DMS153 treated with DMSO at 0.1 percent for 48 hours (cell line): ENCODE measurements at regions not wholly inside any gene's neighbourhood (a gene's known extent, or its start where the extent isn't known, plus 50 kb on each side); places are given as distances from the start of the nearest gene placed in this dataset.
"Not testable (repeated sequence)": the region's sequence is repeated elsewhere in the genome, so short reads cannot be mapped to it uniquely, and the experiment has no call there.

Experiments used
- DNase-seq: peaks from one replicate; lab custom pipeline; 2025; ENCODE audit not compliant: unreplicated experiment; lab: John Stamatoyannopoulos, UW

DNA sequence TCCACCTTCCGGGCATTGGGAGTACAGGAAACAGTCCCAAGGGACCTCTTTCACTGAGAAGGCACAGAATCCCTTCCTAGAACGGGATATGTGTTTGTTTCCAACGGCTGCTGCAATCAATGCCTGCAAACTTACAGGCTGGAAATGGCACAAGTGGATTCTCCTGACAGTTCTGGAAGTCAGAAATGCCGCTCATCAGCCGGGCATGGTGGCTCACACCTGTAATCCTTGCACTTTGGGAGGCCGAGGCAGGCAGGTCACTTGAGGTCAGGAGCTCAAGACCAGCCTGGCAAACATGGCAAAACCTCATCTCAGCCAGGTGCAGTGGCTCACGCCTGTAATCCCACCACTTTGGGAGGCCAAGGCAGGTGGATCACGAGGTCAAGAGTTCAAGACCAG, 97.0 kb upstream of the FGF3 start:
- DNase-seq: not testable (repeated sequence)

DNA sequence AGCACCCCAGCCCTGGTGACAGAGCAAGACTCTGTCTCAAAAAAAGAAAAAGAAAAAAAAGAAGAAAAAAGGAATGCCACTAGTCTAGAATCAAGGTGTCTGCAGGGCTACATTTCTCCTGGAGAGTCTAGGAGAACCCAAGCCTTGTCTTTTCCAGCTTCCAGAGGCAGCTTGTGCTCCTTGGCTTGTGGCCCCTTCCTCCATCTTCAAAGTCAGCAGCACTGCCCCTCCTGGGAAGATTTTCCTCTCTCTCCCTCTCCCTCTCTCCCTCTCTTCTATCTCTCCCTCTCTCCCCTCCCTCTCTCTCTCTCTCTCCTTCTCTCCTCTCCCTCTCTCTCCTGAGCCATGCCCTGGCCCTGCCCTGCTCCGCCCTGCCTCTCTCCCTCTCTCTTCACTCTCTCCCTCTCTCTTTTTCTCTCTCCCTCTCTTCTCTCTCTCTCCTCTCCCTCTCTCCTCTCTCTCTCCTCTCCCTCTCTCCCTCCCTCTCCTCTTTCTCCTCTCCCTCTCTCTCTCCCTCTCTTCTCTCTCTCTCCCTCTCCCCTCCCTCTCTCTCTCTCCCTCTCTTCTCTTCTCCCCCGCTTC, 97.7 kb upstream of the FGF3 start:
- DNase-seq: no peak

DNA sequence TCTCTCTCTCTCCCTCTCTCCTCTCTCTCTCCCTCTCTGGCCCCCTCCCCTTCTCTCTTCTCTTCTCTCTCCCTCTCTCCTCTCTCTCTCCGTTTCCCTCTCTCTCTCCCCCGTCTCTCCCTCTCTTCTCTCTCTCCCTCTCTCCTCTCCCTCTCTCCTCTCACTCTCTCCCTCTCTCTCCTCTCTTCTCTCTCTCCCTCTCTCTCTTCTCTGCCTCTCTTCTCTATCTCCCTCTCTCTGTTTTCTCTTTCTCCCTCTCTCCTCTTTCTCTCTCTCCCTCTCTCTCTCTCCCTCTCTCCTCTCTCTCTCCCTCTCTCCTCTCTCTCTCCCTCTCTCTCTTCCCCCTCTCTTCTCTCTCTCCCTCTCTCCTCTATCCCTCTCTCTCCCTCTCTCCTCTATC, 98.3 kb upstream of the FGF3 start:
- DNase-seq: no peak

GRCh38 chr11:69918231-69918937, 99.2 kb upstream of the FGF3 start:
- no peak for DNase-seq

DNA sequence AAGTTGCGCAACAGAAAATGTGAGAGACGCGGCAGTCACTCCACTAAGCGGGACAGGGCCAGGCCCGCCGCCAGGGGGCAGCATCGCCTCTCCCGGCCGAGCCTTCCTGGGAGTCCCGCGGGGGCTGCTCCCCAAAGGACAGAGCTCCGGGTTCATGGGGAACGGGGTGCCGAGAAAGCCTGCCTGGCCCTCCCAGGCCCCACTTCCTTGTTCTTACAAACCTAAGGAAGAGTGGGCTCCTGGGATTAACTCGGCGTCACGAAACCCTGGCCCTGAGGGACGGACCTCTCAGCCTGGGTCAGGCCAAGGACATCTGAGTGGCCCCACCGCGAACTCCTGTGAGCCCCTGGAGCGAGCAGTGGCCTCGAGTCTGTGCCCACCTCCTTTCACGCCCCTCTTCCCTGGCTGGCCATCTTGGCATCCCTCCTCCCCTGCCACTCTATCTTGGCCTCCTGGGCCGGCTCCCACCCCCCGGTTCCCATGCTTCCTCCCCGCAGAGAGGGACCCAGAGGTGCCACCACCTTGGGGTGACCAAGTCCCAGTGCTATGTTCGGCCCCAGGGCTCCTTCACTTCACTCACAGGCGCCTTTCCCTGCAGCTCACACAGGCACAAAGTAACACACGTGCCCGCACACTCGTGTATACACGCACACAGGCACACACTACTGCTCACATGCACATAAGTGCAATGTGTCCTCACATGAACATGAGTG, 99.9 kb upstream of the FGF3 start:
- peak; percentile 11 for DNase-seq

- no peak for DNase-seq
Measured at GRCh38 chr11:69919659-69920344, 100.6 kb upstream of the FGF3 start.

GRCh38 chr11:69920345-69921127, 101.3 kb upstream of the FGF3 start:
- no peak for DNase-seq

DNA sequence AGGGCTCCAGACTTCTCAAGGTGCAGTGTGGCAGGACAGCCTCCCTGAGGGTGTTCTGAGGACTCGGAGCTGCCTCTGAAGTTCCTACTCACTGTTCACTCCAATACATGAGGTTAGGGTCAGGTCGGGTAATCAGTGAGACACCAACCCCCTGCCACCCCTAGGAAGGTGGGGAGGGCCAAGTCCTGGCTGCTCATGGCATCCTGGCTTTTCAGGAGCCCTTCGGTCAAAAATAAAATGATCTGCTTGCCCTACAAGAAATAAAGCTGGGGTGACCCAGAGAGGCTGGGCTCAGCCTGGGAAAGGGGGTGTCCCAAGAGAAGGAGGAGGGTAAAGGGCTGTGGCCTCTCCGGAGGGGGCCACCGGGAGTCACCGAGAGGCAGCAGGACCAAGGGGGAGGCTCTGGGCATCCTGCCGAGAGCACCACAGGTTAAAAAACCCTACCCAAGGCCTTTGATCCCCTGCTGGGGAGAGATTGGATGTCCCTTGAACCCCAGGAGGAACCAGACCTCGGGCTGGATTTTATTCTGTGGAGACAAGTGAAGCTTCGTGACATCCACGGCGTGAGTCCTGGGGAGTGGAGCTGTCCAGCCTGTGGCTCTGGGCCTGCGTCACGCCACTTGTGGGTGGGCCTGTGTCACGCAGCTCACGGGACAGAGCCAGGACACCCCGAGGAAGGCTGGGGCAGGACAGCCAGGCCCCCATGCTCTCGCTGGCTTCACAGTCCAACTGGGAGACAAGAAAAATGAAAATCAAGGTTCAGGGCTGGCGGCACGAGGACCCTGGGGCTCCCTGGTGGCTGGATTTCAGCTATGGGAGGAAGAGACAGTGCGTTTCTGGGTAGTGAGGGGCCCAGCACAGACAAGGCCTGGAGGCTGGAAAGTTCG, 102.2 kb upstream of the FGF3 start:
- no peak for DNase-seq

DNA sequence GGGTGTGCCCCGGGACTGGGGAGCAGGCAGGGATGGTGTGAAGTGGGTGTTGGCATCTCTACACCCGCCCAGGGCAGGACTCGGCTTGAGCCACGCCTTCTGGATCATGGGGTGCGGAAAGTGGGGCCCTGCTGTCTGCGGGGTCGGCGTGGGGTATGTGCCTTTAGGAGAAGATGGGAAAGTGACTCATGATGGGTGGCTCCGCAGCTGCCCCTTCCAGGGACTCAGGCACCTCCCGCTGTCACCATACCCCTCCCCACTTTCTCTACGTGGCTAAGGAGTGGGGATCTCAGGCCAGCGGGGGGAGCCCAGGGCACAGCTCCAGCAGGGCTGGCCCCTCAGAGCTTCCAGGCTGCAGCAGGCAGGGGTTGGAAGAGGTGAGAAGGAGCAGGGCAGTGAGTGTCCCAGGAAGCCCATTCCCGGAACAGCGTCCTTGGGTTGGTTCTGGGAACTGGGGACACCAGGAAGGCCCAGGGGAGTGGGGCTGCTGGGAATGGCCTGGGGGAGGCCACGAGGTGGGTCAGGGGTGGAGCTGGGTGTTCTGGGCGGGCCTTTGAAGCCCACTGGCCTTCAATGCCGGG, 102.9 kb upstream of the FGF3 start:
- DNase-seq: no peak

DNA sequence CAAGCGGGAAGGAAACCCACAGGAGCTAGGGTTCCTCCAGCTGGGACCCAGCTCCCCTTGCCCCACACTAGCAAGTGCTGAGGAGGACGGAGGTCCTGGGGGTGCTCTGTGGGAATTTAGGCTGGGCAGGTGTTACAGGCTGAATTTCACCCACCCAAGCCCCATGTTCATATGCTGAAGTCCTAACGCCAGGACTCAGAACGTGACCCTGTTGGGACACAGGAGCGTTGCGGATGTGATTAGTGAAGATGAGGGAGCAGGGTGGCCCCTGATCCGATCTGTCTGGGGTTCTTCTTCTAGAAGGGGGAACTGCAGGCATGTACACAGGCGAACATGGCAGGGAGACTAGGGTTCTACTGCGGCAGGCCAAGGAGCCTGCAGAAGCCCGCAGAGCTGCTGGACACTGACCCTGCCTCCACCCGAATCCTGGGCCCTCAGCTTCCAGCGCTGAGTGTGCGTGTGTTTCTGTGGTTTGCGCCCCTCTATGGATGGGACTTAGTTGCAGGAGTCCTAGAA, 103.4 kb upstream of the FGF3 start:
- no peak for DNase-seq

- DNase-seq: no peak
Measured at GRCh38 chr11:69923196-69923595, 104.0 kb upstream of the FGF3 start.

GRCh38 chr11:69923641-69924307, 104.6 kb upstream of the FGF3 start:
- DNase-seq: no peak

GRCh38 chr11:69924308-69925161, 105.3 kb upstream of the FGF3 start:
- DNase-seq: no peak

DNA sequence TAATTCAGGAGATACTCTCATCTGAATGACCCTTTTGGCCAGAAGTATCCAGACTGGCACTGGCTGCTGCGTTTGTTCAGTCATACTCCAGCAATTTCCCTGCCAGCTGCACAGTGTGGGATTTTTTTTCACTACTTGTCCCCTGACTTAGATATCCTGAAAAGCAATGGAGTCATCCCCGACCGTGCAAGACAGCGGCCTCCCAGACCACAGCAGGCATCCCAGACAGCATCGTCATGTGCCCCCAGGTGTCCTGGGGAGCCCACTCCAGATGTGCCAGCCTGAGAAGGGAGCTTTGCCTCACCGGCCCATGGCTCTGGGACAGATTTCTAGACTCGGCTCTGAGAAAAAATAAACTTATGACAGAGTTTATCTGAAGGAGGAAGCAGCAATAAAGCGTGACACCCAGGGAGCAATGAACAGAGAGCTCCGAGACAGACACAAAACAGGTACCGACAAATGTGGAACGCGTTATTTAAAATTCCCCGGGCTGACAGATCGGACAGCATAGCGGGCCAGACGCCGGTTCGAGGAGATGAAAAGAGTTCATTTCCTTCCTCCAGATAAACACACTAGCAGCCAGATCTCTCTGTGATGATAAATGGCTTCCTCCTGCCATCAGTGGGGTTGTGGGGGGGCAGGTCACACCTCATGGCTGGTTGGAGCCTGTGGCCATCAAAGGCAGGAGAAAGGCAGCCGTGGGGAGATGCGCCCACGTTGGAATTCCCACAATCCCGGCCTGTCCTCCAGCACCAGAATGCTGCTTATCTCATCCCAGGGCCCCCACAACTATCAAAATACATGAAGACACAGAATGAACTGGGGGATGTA, 106.4 kb upstream of the FGF3 start:
- DNase-seq: no peak

- DNase-seq: no peak
Measured at GRCh38 chr11:69926376-69927050, 107.3 kb upstream of the FGF3 start.

DNA sequence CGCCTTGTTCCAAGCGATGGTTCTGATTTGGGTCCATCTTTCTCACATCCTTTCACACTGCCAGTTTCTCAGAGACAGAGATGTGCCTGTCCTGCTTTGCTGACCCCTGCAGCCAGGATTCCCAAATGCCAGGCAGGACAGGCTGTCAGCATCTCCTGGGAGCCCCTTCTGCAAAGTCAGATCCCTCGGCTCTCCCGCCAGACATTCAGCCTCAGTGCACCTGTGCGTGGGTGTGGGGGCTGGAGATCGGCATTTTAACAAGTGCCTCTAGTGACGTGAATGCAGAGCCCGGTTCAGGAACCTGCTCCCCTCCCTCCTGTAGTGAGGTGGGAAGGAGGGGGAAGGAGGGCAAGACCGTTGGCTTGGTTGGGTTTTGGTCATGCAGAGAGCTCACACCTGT, 108.9 kb upstream of the FGF3 start:
- no peak for DNase-seq

DNA sequence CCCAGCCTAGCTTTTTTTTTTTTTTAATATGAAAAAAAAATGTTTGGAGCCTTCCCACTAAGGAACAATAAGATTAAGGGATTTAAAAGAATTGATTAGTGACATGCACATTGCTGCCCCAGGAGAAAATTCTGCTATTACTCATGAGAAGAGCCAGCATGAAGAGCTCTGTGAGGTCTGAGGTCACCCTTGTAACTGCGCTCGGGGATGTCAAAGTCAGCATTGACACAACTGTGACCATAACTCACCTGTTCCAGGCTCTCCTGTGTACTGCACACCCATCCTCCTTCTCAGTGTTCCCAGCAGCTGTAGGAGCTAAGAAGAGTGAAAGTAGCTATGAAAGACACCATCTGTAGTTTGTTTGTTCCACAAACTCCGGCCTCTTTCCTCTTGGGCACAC, 109.8 kb upstream of the FGF3 start:
- no peak for DNase-seq
